ENCODE measurements at regions not wholly inside any gene's neighbourhood (a gene's known extent, or its start where the extent isn't known, plus 50 kb on each side); places are given as distances from the start of the nearest gene placed in this dataset.
A peak's percentile ranks its signal among the peaks of the same experiment; 100 is the strongest.

DNA sequence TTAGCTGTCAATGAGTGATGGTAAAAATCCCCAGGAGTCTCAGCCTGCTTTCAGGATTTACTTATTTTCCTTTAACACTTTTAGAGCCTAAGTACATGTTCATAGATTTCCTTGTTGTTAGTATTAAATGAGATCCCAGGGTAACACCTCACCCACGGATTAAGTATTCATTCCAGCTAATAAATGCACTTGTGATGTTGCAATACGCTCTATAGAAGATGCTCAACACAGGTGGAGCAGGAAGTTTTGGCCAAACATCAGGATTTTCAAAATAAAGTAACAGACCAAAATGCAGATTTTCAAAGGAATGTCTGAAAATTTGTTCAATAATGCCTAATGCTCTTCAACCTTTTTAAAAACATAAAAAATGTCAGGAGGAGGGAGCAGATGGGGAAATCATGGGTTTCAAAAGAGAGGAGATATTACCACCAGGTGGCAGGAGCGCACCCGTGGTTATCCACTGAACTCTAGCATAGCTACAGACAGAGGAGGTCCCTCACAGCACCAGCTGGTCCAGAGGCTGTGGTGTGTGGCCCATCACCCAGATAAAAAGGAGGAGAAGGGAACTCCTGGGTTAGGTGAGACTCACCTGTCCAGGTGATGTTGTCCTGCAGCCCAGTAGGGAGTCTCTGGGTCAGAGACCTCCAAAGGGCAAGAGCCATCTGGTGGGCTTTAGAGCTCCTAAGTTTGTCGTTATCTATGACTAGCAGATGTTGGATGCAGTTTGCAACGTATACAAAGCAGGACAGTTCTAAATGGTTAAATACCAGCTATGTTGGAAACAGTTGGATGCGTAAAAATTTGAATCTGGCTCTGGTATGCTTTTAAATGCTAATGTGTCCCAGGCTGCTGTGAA lies 1158.4 kb upstream of the TMEM132C start:
- TF ChIP-seq, protein P1, sequence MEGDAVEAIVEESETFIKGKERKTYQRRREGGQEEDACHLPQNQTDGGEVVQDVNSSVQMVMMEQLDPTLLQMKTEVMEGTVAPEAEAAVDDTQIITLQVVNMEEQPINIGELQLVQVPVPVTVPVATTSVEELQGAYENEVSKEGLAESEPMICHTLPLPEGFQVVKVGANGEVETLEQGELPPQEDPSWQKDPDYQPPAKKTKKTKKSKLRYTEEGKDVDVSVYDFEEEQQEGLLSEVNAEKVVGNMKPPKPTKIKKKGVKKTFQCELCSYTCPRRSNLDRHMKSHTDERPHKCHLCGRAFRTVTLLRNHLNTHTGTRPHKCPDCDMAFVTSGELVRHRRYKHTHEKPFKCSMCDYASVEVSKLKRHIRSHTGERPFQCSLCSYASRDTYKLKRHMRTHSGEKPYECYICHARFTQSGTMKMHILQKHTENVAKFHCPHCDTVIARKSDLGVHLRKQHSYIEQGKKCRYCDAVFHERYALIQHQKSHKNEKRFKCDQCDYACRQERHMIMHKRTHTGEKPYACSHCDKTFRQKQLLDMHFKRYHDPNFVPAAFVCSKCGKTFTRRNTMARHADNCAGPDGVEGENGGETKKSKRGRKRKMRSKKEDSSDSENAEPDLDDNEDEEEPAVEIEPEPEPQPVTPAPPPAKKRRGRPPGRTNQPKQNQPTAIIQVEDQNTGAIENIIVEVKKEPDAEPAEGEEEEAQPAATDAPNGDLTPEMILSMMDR (IDR thresholded peaks at IDR 0.05) = peak; percentile 55
- H3K27ac Mint-ChIP-seq = no peak overlapping the region
- no peak overlapping the region for H3K4me3 ChIP-seq (ENCODE audit: low read length)
- peak in 2 of 3 donors; percentile 57 to 68 for ATAC-seq
- H3K36me3 ChIP-seq (ENCODE audit: control insufficient read depth, insufficient read depth, low read length) = no peaks in the 10 kb centered on the region
- H3K27ac ChIP-seq (ENCODE audit: low read length) = no peak overlapping the region
- H3K27me3 Mint-ChIP-seq (ENCODE audit: low read depth in 2 of 2) = peaks cover 4 to 9% of the 10 kb centered on the region in 2 donors
- no peak overlapping the region for H3K4me3 Mint-ChIP-seq
- no peaks in the 10 kb centered on the region for H3K36me3 Mint-ChIP-seq
- H3K9me3 ChIP-seq (ENCODE audit: control insufficient read depth, insufficient read depth, low read length) = no peaks in the 10 kb centered on the region
- H3K4me1 ChIP-seq (ENCODE audit: control insufficient read depth, insufficient read depth, low read length) = no peaks in the 10 kb centered on the region
- H3K9me3 Mint-ChIP-seq = no peaks in the 10 kb centered on the region
- no peaks in the 10 kb centered on the region for H3K27me3 ChIP-seq (ENCODE audit: control insufficient read depth, insufficient read depth, low read length)
- intact Hi-C loops (cut with micrococcal nuclease) = loop anchor here (1.0 to 10.0 kb wide), 3 partner anchors 185 to 566 kb away; no protein-coding TSS in a partner anchor
- peak in 1 of 2 donors; percentile 32 for DNase-seq
- no peaks in the 10 kb centered on the region for H3K4me1 Mint-ChIP-seq
- 55% methylated on average over 7 of the region's 7 CpGs for whole genome bisulfite sequencing (ENCODE audit: insufficient coverage)

DNA sequence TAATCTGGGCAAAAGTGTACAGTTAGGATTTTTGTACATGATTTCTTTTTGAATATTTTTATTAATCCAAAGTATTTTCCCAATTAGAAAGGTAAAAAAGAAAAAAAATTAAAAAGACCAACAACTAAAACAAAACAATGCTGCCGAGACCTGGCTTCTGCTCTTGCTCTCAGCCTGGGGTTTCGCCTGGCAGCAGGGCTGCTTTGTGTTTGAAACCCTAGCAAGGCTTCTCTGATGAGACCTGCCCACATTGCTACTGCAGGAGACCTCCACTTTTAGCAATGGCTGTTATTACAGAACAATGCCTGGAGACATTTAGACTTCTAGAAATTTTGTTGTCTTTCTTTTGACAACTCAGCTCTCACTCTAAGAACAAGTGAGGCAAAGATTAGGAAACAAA lies 1153.0 kb upstream of the TMEM132C start:
- ATAC-seq = no peak
- WGBS (ENCODE audit: insufficient coverage) = 65% methylated on average over 2 of the region's 2 CpGs
- H3K4me1 Mint-ChIP-seq = no peaks in the 10 kb centered on the region
- no peaks in the 10 kb centered on the region for H3K9me3 Mint-ChIP-seq
- peaks cover 0 to 3% of the 10 kb centered on the region in 2 donors for H3K27me3 Mint-ChIP-seq (ENCODE audit: low read depth in 2 of 2)
- no peaks in the 10 kb centered on the region for H3K27me3 ChIP-seq (ENCODE audit: control insufficient read depth, insufficient read depth, low read length)
- no peak for DNase-seq
- H3K4me3 ChIP-seq (ENCODE audit: low read length) = no peak overlapping the region
- H3K36me3 Mint-ChIP-seq = no peaks in the 10 kb centered on the region
- no peaks in the 10 kb centered on the region for H3K4me1 ChIP-seq (ENCODE audit: control insufficient read depth, insufficient read depth, low read length)
- H3K27ac Mint-ChIP-seq = no peak overlapping the region
- H3K36me3 ChIP-seq (ENCODE audit: control insufficient read depth, insufficient read depth, low read length) = no peaks in the 10 kb centered on the region
- no peak overlapping the region for H3K27ac ChIP-seq (ENCODE audit: low read length)
- no peaks in the 10 kb centered on the region for H3K9me3 ChIP-seq (ENCODE audit: control insufficient read depth, insufficient read depth, low read length)
- TF ChIP-seq, protein P1 (IDR thresholded peaks at IDR 0.05) = no peak
- intact Hi-C loops (cut with micrococcal nuclease) = no loop called here
- no peak overlapping the region for H3K4me3 Mint-ChIP-seq

- ATAC-seq (no peak), DNase-seq (no peak)
- Histone ChIP-seq H3K4me1 (ENCODE audit: control insufficient read depth, insufficient read depth, low read length) (no peaks in the 10 kb centered on the region), H3K27ac (ENCODE audit: low read length) (no peak overlapping the region), H3K27me3 (ENCODE audit: control insufficient read depth, insufficient read depth, low read length) (no peaks in the 10 kb centered on the region), H3K9me3 (ENCODE audit: control insufficient read depth, insufficient read depth, low read length) (no peaks in the 10 kb centered on the region), H3K4me3 (ENCODE audit: low read length) (no peak overlapping the region), H3K36me3 (ENCODE audit: control insufficient read depth, insufficient read depth, low read length) (no peaks in the 10 kb centered on the region)
- 81% methylated on average over 3 of the region's 4 CpGs for WGBS (ENCODE audit: insufficient coverage)
- Mint-ChIP-seq H3K9me3 (no peaks in the 10 kb centered on the region), H3K36me3 (no peaks in the 10 kb centered on the region), H3K4me1 (no peaks in the 10 kb centered on the region), H3K27me3 (ENCODE audit: low read depth in 2 of 2) (peaks cover 0 to 3% of the 10 kb centered on the region in 2 donors), H3K4me3 (no peak overlapping the region), H3K27ac (no peak overlapping the region)
- intact Hi-C loops (cut with micrococcal nuclease) = no loop called here
- TF ChIP-seq, protein P1 (IDR thresholded peaks at IDR 0.05) = no peak
Observed at GRCh38 chr12:127115468-127116035, 1151.4 kb upstream of the TMEM132C start.

Measured in natural killer cell (primary cell).